Sigmoid colon (tissue), 4 donors: ENCODE measurements at regions not wholly inside any gene's neighbourhood (a gene's known extent, or its start where the extent isn't known, plus 50 kb on each side); places are given as distances from the start of the nearest gene placed in this dataset.

ENCODE experiments used
- CTCF ChIP-seq, 4 experiments: fragments of 450-650 bp in 3 of 4; fragments of 200-600 bp in 1 of 4; IDR thresholded peaks; one replicate each; pipeline ENCODE4 v1.5.1; 2016 to 2019; ENCODE audit warnings: antibody characterized with exemption in 4 of 4, mild to moderate bottlenecking in 3 of 4, moderate library complexity in 2 of 4
- POLR2A ChIP-seq, 2 donors: fragments of 450-650 bp; IDR thresholded peaks; one replicate each; pipeline ENCODE4 v1.6.1; 2016; ENCODE audit warnings: antibody characterized with exemption in 2 of 2, mild to moderate bottlenecking in 2 of 2, moderate library complexity in 2 of 2
- POLR2AphosphoS5 ChIP-seq, 4 donors: sonication (generic); formaldehyde crosslinking; IDR thresholded peaks; one replicate each; pipeline ENCODE4 v1.6.1; 2017; ENCODE audit warnings: antibody characterized with exemption in 4 of 4

GRCh38 chr1:29896791-29897714 is 660.7 kb downstream of the PTPRU start:
- TF ChIP-seq CTCF (IDR thresholded peaks at IDR 0.05) (no peak), POLR2AphosphoS5 (IDR thresholded peaks at IDR 0.05) (no peak), POLR2A (IDR thresholded peaks at IDR 0.05) (no peak)
